ENCODE measurements at regions not wholly inside any gene's neighbourhood (a gene's known extent, or its start where the extent isn't known, plus 50 kb on each side); places are given as distances from the start of the nearest gene placed in this dataset.

DNA sequence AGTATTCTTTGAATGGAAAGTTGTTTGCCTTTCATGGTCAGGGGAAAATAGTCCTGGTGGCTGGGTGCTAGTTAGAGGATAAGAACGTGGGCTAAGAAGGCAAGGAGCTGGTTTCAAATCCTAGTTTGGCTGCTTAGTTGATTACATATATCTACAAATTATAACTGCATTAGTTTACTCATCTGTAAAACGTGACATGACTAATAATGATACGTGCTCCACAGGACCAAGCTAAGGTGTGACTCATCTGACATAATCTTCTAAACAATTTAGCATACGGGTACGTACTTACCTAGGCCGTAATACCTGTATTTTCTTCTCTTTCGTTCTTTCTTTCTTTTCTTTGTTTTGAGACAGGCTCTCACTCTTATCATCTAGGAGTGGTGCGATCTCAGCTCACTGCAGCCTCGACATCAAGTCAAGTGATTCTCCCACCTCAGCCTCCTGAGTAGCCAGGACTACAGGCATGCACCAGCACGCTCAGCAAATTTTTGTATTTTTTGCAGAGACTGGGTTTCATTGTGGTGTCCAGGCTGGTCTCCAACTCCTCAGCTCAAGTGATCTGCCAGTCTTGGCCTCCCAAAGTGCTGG lies 1274.2 kb upstream of the GJE1 start (continued):
- TF ChIP-seq SMARCE1 (IDR thresholded peaks at IDR 0.05): no peak

DNA sequence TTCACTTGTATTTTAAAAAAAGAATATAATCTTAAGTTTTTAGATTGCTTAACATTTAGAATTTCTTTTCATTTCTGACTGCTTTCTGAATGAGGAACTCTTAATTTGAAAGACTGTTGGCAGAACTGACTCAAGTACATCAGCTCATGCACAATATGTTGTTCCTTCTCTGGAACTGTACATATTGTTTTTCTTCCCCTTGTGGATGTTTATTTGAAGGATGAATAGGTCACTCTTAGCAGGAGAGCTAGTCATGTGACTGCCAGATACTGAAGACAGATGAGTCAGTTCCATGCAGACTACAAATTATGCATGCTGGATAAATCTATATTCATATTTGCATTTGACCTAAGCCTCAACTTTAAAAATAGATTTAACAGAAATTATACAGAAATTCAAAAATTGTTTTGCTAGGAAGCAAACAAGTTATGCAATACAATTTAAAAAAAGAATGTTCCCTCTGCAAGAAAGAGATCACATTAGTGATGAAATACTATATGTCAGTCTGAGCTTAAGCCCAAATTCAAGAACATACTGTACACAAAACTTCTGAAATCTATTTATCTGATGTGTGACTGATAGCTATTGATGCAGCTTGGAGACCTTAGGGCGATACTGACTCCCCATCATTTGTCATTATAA lies 1274.9 kb upstream of the GJE1 start:
- no peak for FAIRE-seq
- POLR2A ChIA-PET: no interaction called here
- no peak overlapping the region for H3K4me3 ChIP-seq

More for the DNA sequence above, 1274.9 kb upstream of the GJE1 start:
- no peaks in the 10 kb centered on the region for H3K4me1 ChIP-seq (replicated peaks in 1 of 2; ENCODE audit: control insufficient read depth in 2 of 2, insufficient read depth in 2 of 2, low read length in 2 of 2)
- CTCF ChIA-PET (ENCODE audit: low intra/inter-chr PET ratio): no interaction called here
- no peak overlapping the region for H2AFZ ChIP-seq (ENCODE audit: low read depth, low read length)
- H3K27ac ChIP-seq (ENCODE audit: extremely low read depth, low read depth, low read length): no peak overlapping the region
- H3K9me3 ChIP-seq (replicated peaks; ENCODE audit: control insufficient read depth, insufficient read depth, low read depth, low read length): no peaks in the 10 kb centered on the region
- intact Hi-C loops (cut with micrococcal nuclease): no loop called here
- H3K9ac ChIP-seq (ENCODE audit: insufficient read depth in 1 of 2, low read depth in 2 of 2, low read length in 2 of 2): no peak overlapping the region
- no peak overlapping the region for H3K4me2 ChIP-seq (ENCODE audit: insufficient read depth, low read length)
- no peak for TF ChIP-seq SOX6 (IDR thresholded peaks at IDR 0.05)
- peak; percentile 51 for TF ChIP-seq RAD51 (IDR thresholded peaks at IDR 0.05; ENCODE audit: borderline replicate concordance, low read depth)
- peak; percentile 70; the same call in 1 of the 2 replicates for TF ChIP-seq MYNN (IDR thresholded peaks at IDR 0.05)
- TF ChIP-seq MYNN (CRISPR knock-in tag; IDR thresholded peaks at IDR 0.05): no peak
- TF ChIP-seq, protein P1, sequence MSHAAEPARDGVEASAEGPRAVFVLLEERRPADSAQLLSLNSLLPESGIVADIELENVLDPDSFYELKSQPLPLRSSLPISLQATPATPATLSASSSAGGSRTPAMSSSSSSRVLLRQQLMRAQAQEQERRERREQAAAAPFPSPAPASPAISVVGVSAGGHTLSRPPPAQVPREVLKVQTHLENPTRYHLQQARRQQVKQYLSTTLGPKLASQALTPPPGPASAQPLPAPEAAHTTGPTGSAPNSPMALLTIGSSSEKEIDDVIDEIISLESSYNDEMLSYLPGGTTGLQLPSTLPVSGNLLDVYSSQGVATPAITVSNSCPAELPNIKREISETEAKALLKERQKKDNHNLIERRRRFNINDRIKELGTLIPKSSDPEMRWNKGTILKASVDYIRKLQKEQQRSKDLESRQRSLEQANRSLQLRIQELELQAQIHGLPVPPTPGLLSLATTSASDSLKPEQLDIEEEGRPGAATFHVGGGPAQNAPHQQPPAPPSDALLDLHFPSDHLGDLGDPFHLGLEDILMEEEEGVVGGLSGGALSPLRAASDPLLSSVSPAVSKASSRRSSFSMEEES (CRISPR knock-in tag; IDR thresholded peaks at IDR 0.05): peak; percentile 93
- no peak for TF ChIP-seq CEBPG (CRISPR knock-in tag; IDR thresholded peaks at IDR 0.05)
- peak in 1 of 2 experiments; percentile 43; a peak in 3 of 4 replicates for TF ChIP-seq CEBPG (tag; conservative IDR thresholded peaks at IDR 0.05 in 1 of 2, IDR thresholded peaks at IDR 0.05 in 1 of 2)
- TF ChIP-seq FOSL1 (tag; conservative IDR thresholded peaks at IDR 0.05): peak; percentile 39; the same call in 1 of the 2 replicates
- TF ChIP-seq, protein P2, sequence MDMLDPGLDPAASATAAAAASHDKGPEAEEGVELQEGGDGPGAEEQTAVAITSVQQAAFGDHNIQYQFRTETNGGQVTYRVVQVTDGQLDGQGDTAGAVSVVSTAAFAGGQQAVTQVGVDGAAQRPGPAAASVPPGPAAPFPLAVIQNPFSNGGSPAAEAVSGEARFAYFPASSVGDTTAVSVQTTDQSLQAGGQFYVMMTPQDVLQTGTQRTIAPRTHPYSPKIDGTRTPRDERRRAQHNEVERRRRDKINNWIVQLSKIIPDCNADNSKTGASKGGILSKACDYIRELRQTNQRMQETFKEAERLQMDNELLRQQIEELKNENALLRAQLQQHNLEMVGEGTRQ (CRISPR knock-in tag; IDR thresholded peaks at IDR 0.05): peak; percentile 38; the same call in 1 of the 2 replicates
- peak; percentile 48; the same call in 1 of the 2 replicates for TF ChIP-seq TOE1 (IDR thresholded peaks at IDR 0.05; ENCODE audit: borderline replicate concordance)
- no peak for TF ChIP-seq TOE1 (CRISPR knock-in tag; IDR thresholded peaks at IDR 0.05; ENCODE audit: borderline replicate concordance, low read depth)
- TF ChIP-seq CEBPB (tag; IDR thresholded peaks at IDR 0.05): peak; percentile 64
- TF ChIP-seq ZNF445 (CRISPR knock-in tag; IDR thresholded peaks at IDR 0.05; ENCODE audit: low read depth): no peak
- H4K20me1 ChIP-seq (replicated peaks; ENCODE audit: control insufficient read depth, insufficient read depth, low read length): no peaks in the 10 kb centered on the region
- H3K27me3 ChIP-seq (ENCODE audit: control insufficient read depth in 2 of 2, insufficient read depth in 2 of 2, low read length in 2 of 2): no peaks in the 10 kb centered on the region
- DNase-seq (ENCODE audit: extremely low read depth in 1 of 4, low spot score in 3 of 4): no peak
- no peaks in the 10 kb centered on the region for H3K79me2 ChIP-seq (ENCODE audit: control insufficient read depth, insufficient read depth, low read length)
- H3K36me3 ChIP-seq (ENCODE audit: control insufficient read depth, insufficient read depth, low read length): no peaks in the 10 kb centered on the region
- in situ Hi-C loops (cut with MboI): no loop called here
- no TSS peak for BruUV-seq (replicated peaks)
- no peaks in the 10 kb centered on the region for H3K9me1 ChIP-seq (ENCODE audit: control insufficient read depth, insufficient read depth, low read length)
- ATAC-seq: peak; percentile 68
- 14% methylated on average over 1 of the region's 1 CpG for whole genome bisulfite sequencing (ENCODE audit: insufficient coverage, low coverage, missing lambda C conversion rate)

Measured in K562 (cell line).